ENCODE measurements at regions not wholly inside any gene's neighbourhood (a gene's known extent, or its start where the extent isn't known, plus 50 kb on each side); places are given as distances from the start of the nearest gene placed in this dataset.

DNA sequence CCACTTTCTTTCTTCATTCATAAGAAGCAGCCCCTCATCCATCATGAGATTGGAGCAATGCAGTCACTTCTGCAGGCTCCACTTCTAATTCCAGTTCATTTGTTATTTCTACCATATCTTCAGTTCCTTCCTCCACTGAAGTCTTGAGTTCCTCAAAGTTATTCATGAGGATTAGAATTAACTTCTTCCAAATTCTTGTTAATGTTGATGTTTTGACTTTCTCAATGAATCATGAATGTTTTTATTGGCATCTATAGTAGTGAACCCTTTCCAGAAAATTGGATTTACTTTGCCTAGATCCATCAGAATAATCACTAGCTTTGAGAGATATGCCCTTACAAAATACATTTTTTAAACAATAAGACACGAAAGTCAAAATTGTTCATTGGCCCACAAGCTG lies 2567.7 kb upstream of the PCDH20 start:
- TF ChIP-seq, protein P1, sequence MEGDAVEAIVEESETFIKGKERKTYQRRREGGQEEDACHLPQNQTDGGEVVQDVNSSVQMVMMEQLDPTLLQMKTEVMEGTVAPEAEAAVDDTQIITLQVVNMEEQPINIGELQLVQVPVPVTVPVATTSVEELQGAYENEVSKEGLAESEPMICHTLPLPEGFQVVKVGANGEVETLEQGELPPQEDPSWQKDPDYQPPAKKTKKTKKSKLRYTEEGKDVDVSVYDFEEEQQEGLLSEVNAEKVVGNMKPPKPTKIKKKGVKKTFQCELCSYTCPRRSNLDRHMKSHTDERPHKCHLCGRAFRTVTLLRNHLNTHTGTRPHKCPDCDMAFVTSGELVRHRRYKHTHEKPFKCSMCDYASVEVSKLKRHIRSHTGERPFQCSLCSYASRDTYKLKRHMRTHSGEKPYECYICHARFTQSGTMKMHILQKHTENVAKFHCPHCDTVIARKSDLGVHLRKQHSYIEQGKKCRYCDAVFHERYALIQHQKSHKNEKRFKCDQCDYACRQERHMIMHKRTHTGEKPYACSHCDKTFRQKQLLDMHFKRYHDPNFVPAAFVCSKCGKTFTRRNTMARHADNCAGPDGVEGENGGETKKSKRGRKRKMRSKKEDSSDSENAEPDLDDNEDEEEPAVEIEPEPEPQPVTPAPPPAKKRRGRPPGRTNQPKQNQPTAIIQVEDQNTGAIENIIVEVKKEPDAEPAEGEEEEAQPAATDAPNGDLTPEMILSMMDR (conservative IDR thresholded peaks at IDR 0.05; ENCODE audit: low read depth, low read length): no peak
- H3K4me3 ChIP-seq (ENCODE audit: low read depth, low read length): no peak overlapping the region
- DNase-seq (ENCODE audit: low read depth): no peak

DNA sequence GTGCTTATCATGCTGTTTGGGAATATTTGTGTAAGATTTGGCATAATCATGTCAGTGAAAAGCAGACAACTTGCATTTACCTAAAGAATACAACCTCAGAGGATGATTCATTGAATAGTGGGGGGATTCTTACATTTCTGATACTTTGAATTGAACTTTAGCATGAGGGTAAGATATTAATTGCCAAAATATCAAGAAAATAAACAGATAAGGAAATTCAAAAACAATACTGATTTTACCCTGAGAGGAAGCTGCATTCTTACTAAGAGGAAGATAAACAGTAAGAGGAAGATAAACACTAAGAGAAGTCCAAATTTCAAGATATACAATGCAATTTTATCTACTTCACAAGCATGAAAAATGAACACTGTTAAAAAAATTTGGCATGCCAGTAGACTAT lies 2564.3 kb upstream of the PCDH20 start:
- H3K4me3 ChIP-seq (ENCODE audit: low read depth, low read length): no peak overlapping the region
- DNase-seq (ENCODE audit: low read depth): no peak
- TF ChIP-seq, protein P1 (conservative IDR thresholded peaks at IDR 0.05; ENCODE audit: low read depth, low read length): no peak

DNA sequence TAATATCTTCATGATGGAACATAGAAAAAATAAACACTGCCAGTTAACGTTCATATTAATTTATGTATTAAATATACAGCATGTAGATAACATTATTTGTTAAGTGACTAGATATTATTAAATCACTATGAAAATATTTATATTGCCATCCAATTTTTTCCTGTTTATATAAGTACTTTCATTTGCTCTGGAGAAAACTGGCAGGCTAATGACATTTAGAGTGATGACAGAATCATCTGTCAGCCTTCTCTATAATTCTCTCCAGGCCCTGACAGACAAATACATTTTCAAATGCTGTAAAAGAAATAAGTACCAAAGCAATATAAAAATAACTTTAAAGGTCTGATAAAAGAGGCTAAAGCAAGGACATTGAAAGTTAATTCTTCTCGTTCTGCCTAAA lies 2556.7 kb upstream of the PCDH20 start:
- no peak for DNase-seq (ENCODE audit: low read depth)
- H3K4me3 ChIP-seq (ENCODE audit: low read depth, low read length): no peak overlapping the region
- TF ChIP-seq, protein P1 (conservative IDR thresholded peaks at IDR 0.05; ENCODE audit: low read depth, low read length): no peak

DNA sequence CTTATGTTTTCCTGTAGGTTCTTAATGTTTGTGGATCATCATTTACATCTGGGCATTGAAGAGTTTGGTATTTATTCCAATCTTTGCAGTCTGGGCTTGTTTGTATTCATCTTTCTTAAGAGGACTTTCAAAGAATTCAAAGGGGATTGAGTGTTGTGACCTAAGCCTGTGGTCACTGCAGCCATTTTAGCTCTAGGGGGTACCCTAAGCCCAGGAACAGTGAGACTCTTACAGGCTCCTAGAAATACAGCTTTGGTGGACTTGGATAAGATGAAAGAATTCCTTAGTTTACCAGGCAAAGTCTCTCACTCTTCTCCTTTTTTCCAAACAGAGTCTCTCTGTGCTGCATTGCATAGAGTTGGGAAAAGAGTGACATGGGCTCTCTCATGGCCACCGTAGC lies 2539.0 kb upstream of the PCDH20 start:
- no peak overlapping the region for H3K4me3 ChIP-seq (ENCODE audit: low read depth, low read length)
- DNase-seq (ENCODE audit: low read depth): no peak
- TF ChIP-seq, protein P1 (conservative IDR thresholded peaks at IDR 0.05; ENCODE audit: low read depth, low read length): no peak

DNA sequence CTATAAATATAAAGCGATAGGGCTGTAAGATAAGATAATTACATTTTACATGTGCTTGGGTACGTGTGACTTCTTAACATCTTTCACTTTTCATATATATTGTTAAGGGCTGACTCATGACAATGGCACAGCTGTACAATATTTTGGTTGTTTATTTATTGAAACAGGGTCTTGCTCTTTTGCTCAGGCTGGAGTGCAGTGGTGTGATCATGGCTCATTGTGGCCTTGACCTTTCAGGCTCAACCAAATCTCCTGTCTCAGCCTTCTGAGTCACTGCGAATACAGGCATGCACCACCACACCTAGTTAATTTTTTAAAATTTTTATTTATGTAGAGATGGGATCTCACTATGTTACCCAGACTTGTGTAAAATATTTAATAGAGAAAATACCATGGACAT lies 2532.4 kb upstream of the PCDH20 start:
- H3K4me3 ChIP-seq (ENCODE audit: low read depth, low read length): no peak overlapping the region
- TF ChIP-seq, protein P1 (conservative IDR thresholded peaks at IDR 0.05; ENCODE audit: low read depth, low read length): no peak
- no peak for DNase-seq (ENCODE audit: low read depth)

DNA sequence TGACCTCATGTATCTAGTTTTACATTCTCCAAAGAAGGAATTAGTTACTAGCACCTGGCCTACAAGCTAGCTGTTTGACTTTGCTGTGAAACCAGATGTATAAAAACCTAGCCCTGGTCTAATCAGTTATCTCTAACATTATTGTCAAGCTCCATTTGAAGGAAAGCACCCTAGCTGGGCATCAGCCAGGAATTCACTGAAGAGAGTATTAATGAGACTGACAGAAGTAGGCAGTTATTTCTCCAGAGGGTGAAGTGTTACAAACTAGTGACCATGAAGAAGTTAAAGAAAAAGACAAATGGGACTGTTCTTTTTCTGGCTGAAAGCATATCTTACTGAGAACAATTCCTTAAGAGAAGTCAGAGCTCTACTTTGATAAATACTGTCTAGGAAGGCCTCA lies 2529.3 kb upstream of the PCDH20 start:
- no peak for DNase-seq (ENCODE audit: low read depth)
- TF ChIP-seq, protein P1 (conservative IDR thresholded peaks at IDR 0.05; ENCODE audit: low read depth, low read length): no peak
- no peak overlapping the region for H3K4me3 ChIP-seq (ENCODE audit: low read depth, low read length)

DNA sequence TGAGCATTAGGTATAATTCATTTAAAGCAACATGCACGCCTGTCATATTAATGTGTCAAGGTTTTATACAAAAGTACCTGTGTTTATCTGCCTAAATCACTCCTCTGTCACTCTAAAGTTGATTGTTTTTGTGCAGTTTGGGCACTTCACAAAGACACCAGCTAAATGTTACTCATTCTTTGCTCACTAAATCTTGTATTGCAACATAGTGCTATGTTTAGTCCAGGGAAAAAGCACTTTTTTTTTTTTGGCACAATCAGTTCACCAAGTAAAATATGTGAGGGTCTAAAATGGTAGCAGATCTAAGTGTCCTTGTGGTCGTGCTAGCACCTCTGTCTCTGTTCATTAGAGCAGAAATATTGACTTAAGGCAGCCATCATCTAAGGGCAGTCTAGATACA lies 2526.7 kb upstream of the PCDH20 start:
- TF ChIP-seq, protein P1 (conservative IDR thresholded peaks at IDR 0.05; ENCODE audit: low read depth, low read length): no peak
- DNase-seq (ENCODE audit: low read depth): no peak

More for the DNA sequence above, 2526.7 kb upstream of the PCDH20 start:
- H3K4me3 ChIP-seq (ENCODE audit: low read depth, low read length): no peak overlapping the region
